ENCODE measurements at regions not wholly inside any gene's neighbourhood (a gene's known extent, or its start where the extent isn't known, plus 50 kb on each side); places are given as distances from the start of the nearest gene placed in this dataset.

DNA sequence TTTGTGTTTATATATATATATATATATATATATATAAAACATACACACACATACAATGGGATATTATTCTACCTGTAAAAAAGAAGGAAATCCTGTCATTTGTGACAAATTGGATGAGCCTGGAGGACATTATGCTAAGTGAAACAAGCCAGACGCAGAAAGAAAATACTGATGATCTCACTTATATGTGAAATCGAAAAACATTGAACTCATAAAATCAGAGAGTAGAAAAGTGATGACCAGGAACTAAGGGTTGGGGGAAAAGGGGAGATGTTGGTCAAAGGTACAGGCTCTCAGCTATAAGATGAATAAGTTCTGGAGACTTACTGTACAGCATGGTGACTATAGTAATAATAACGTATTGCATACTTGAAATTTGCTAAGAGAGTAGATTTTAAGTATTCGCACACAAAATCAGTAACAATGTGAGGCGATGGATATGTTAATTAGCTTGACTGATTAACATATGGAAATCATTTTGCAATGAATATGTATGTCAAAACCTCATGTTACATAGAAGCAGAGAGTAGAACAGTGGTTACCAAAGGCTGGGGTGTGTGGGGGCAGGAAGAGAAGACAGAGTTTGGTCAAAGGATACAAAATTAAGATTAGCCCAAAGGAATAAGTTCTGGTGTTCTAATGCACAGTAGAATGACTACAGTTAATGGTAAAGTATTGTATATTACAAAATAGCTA is 92.3 kb upstream of the PHACTR1 start:
- TF ChIP-seq EZH2 (IDR thresholded peaks at IDR 0.05; ENCODE audit: low read length) (no peak), CTCF (optimal IDR thresholded peaks at IDR 0.05 in 1 of 3, IDR thresholded peaks at IDR 0.05 in 1 of 3, conservative IDR thresholded peaks at IDR 0.05 in 1 of 3; ENCODE audit: extremely low read depth in 1 of 3, insufficient read depth in 2 of 3, low read length in 3 of 3) (no peak)
